ENCODE measurements at regions not wholly inside any gene's neighbourhood (a gene's known extent, or its start where the extent isn't known, plus 50 kb on each side); places are given as distances from the start of the nearest gene placed in this dataset.

- H3K27ac ChIP-seq (ENCODE audit: low read length) = no peak overlapping the region
- DNase-seq (no peak), ATAC-seq (ENCODE audit: insufficient read depth, low read depth) (no peak)
- TF ChIP-seq CTCF (IDR thresholded peaks at IDR 0.05; ENCODE audit: borderline replicate concordance, extremely low read depth, low read length, poor library complexity, severe bottlenecking) = no peak
- no peak for TF ChIP-seq EZH2 (IDR thresholded peaks at IDR 0.05; ENCODE audit: borderline replicate concordance, low read depth, low read length, severe bottlenecking)
- H3K4me1 ChIP-seq (ENCODE audit: insufficient read depth, low read length) = no peaks in the 10 kb centered on the region
- no peaks in the 10 kb centered on the region for H3K79me2 ChIP-seq (ENCODE audit: insufficient read depth, low read length)
- H3K36me3 ChIP-seq (ENCODE audit: insufficient read depth, low read length) = no peaks in the 10 kb centered on the region
- no peaks in the 10 kb centered on the region for H3K9me3 ChIP-seq (ENCODE audit: insufficient read depth, low read length, severe bottlenecking)
- H3K27me3 ChIP-seq (ENCODE audit: insufficient read depth, low read length, poor library complexity) = no peaks in the 10 kb centered on the region
- H3K9ac ChIP-seq (ENCODE audit: low read depth, low read length) = no peak overlapping the region
- no peak overlapping the region for H3K4me3 ChIP-seq (ENCODE audit: low read depth in 1 of 2, low read length in 2 of 2)
- no peak overlapping the region for H3K4me2 ChIP-seq (ENCODE audit: insufficient read depth, low read length)
- no peaks in the 10 kb centered on the region for H4K20me1 ChIP-seq (ENCODE audit: insufficient read depth, low read length)
- no peak overlapping the region for H2AFZ ChIP-seq (ENCODE audit: low read depth, low read length)
These were observed 640.1 kb upstream of the MBL2 start for GRCh38 chr10:53412651-53413050.

- no peaks in the 10 kb centered on the region for H3K9me3 ChIP-seq (ENCODE audit: insufficient read depth, low read length, severe bottlenecking)
- H3K27ac ChIP-seq (ENCODE audit: low read length) = no peak overlapping the region
- H3K27me3 ChIP-seq (ENCODE audit: insufficient read depth, low read length, poor library complexity) = no peaks in the 10 kb centered on the region
- no peak overlapping the region for H3K4me2 ChIP-seq (ENCODE audit: insufficient read depth, low read length)
- no peaks in the 10 kb centered on the region for H3K4me1 ChIP-seq (ENCODE audit: insufficient read depth, low read length)
- H2AFZ ChIP-seq (ENCODE audit: low read depth, low read length) = no peak overlapping the region
- no peak overlapping the region for H3K9ac ChIP-seq (ENCODE audit: low read depth, low read length)
- TF ChIP-seq CTCF (IDR thresholded peaks at IDR 0.05; ENCODE audit: borderline replicate concordance, extremely low read depth, low read length, poor library complexity, severe bottlenecking) (no peak), EZH2 (IDR thresholded peaks at IDR 0.05; ENCODE audit: borderline replicate concordance, low read depth, low read length, severe bottlenecking) (no peak)
- H3K79me2 ChIP-seq (ENCODE audit: insufficient read depth, low read length) = no peaks in the 10 kb centered on the region
- DNase-seq = no peak
- no peaks in the 10 kb centered on the region for H3K36me3 ChIP-seq (ENCODE audit: insufficient read depth, low read length)
- no peak for ATAC-seq (ENCODE audit: insufficient read depth, low read depth)
- H4K20me1 ChIP-seq (ENCODE audit: insufficient read depth, low read length) = no peaks in the 10 kb centered on the region
- H3K4me3 ChIP-seq (ENCODE audit: low read depth in 1 of 2, low read length in 2 of 2) = no peak overlapping the region
These were observed 633.9 kb upstream of the MBL2 start for GRCh38 chr10:53406532-53406931.

GRCh38 chr10:53403688-53404087 is 631.1 kb upstream of the MBL2 start:
- Histone ChIP-seq H2AFZ (ENCODE audit: low read depth, low read length) (no peak overlapping the region), H3K9ac (ENCODE audit: low read depth, low read length) (no peak overlapping the region), H3K36me3 (ENCODE audit: insufficient read depth, low read length) (no peaks in the 10 kb centered on the region), H3K79me2 (ENCODE audit: insufficient read depth, low read length) (no peaks in the 10 kb centered on the region), H3K4me2 (ENCODE audit: insufficient read depth, low read length) (no peak overlapping the region), H3K27ac (ENCODE audit: low read length) (no peak overlapping the region), H4K20me1 (ENCODE audit: insufficient read depth, low read length) (no peaks in the 10 kb centered on the region), H3K9me3 (ENCODE audit: insufficient read depth, low read length, severe bottlenecking) (no peaks in the 10 kb centered on the region), H3K4me3 (ENCODE audit: low read depth in 1 of 2, low read length in 2 of 2) (no peak overlapping the region), H3K4me1 (ENCODE audit: insufficient read depth, low read length) (no peaks in the 10 kb centered on the region), H3K27me3 (ENCODE audit: insufficient read depth, low read length, poor library complexity) (no peaks in the 10 kb centered on the region)
- ATAC-seq (ENCODE audit: insufficient read depth, low read depth) (no peak), DNase-seq (no peak)
- TF ChIP-seq EZH2 (IDR thresholded peaks at IDR 0.05; ENCODE audit: borderline replicate concordance, low read depth, low read length, severe bottlenecking) = no peak
- no peak for TF ChIP-seq CTCF (IDR thresholded peaks at IDR 0.05; ENCODE audit: borderline replicate concordance, extremely low read depth, low read length, poor library complexity, severe bottlenecking)

- Histone ChIP-seq H3K4me2 (ENCODE audit: insufficient read depth, low read length) (no peak overlapping the region), H3K9ac (ENCODE audit: low read depth, low read length) (no peak overlapping the region), H3K27ac (ENCODE audit: low read length) (no peak overlapping the region), H3K79me2 (ENCODE audit: insufficient read depth, low read length) (no peaks in the 10 kb centered on the region), H4K20me1 (ENCODE audit: insufficient read depth, low read length) (no peaks in the 10 kb centered on the region), H3K27me3 (ENCODE audit: insufficient read depth, low read length, poor library complexity) (no peaks in the 10 kb centered on the region), H3K36me3 (ENCODE audit: insufficient read depth, low read length) (no peaks in the 10 kb centered on the region), H2AFZ (ENCODE audit: low read depth, low read length) (no peak overlapping the region), H3K9me3 (ENCODE audit: insufficient read depth, low read length, severe bottlenecking) (no peaks in the 10 kb centered on the region), H3K4me1 (ENCODE audit: insufficient read depth, low read length) (no peaks in the 10 kb centered on the region), H3K4me3 (ENCODE audit: low read depth in 1 of 2, low read length in 2 of 2) (no peak overlapping the region)
- DNase-seq = no peak
- no peak for ATAC-seq (ENCODE audit: insufficient read depth, low read depth)
- TF ChIP-seq CTCF (IDR thresholded peaks at IDR 0.05; ENCODE audit: borderline replicate concordance, extremely low read depth, low read length, poor library complexity, severe bottlenecking) (no peak), EZH2 (IDR thresholded peaks at IDR 0.05; ENCODE audit: borderline replicate concordance, low read depth, low read length, severe bottlenecking) (no peak)
These were observed 630.0 kb upstream of the MBL2 start for GRCh38 chr10:53402594-53402993.
